ENCODE measurements at regions not wholly inside any gene's neighbourhood (a gene's known extent, or its start where the extent isn't known, plus 50 kb on each side); places are given as distances from the start of the nearest gene placed in this dataset.

GRCh38 chr2:120662046-120662445 is 73.6 kb upstream of the GLI2 start:
- H3K9me3 ChIP-seq (ENCODE audit: control insufficient read depth, low read depth, low read length): peaks cover 6% of the 10 kb centered on the region
- DNase-seq: no peak
- no peak overlapping the region for H3K23ac ChIP-seq (ENCODE audit: insufficient read length, low read depth, low read length)
- no peaks in the 10 kb centered on the region for H3K27me3 ChIP-seq (ENCODE audit: insufficient read depth, low read length)
- H3K79me1 ChIP-seq (ENCODE audit: insufficient read depth, low read depth, low read length, poor library complexity, severe bottlenecking): no peaks in the 10 kb centered on the region
- Mint-ChIP-seq H3K36me3 (ENCODE audit: insufficient read depth in 1 of 3, low read depth in 3 of 3) (peaks cover 9 to 27% (median 16%) of the 10 kb centered on the region in 3 experiments; a peak in 5 of 7 replicates), H3K4me3 (no peak overlapping the region), H3K27ac (no peak overlapping the region), H3K27me3 (ENCODE audit: low read depth) (peaks cover 87% of the 10 kb centered on the region), H3K4me1 (peaks cover 10 to 13% of the 10 kb centered on the region in 2 experiments), H3K9me3 (peaks cover 29 to 30% of the 10 kb centered on the region in 2 experiments)
- no peak overlapping the region for H3T11ph ChIP-seq (ENCODE audit: low read length)
- H2BK12ac ChIP-seq (ENCODE audit: insufficient read length, low read depth, low read length): no peak overlapping the region
- H3K27ac ChIP-seq (ENCODE audit: insufficient read length, low read depth, low read length): no peak overlapping the region
- no peak overlapping the region for H3K14ac ChIP-seq (ENCODE audit: insufficient read depth, low read length)
- H3K79me2 ChIP-seq (ENCODE audit: insufficient read depth, low read length): no peaks in the 10 kb centered on the region
- H4K8ac ChIP-seq (replicated peaks; ENCODE audit: insufficient read length, low read depth, low read length): no peak overlapping the region
- no peak for TF ChIP-seq CTCF (conservative IDR thresholded peaks at IDR 0.05)
- H3K4me2 ChIP-seq (ENCODE audit: insufficient read depth, insufficient read length, low read length): no peak overlapping the region
- no peak overlapping the region for H2BK20ac ChIP-seq (ENCODE audit: low read depth, low read length, poor library complexity, severe bottlenecking)
- H2AFZ ChIP-seq (ENCODE audit: low read length): no peak overlapping the region
- H3K56ac ChIP-seq (ENCODE audit: insufficient read length, low read depth, low read length): no peak overlapping the region
- no peak overlapping the region for H2BK5ac ChIP-seq (ENCODE audit: insufficient read length, low read length)
- H4K20me1 ChIP-seq (ENCODE audit: control insufficient read depth, insufficient read depth, insufficient read length): no peaks in the 10 kb centered on the region
- H2AK5ac ChIP-seq (ENCODE audit: insufficient read length, low read length): no peak overlapping the region
- H3K4ac ChIP-seq (ENCODE audit: low read depth, low read length): no peak overlapping the region
- H2BK120ac ChIP-seq (ENCODE audit: low read depth, low read length, poor library complexity, severe bottlenecking): no peak overlapping the region
- H4K91ac ChIP-seq (ENCODE audit: insufficient read length, low read depth, low read length): no peak overlapping the region
- no CpG with 5 or more reads among the region's 4 CpGs for WGBS (ENCODE audit: extremely low coverage, insufficient read length, low lambda C conversion rate)
- no peak overlapping the region for H3K18ac ChIP-seq (ENCODE audit: insufficient read length, low read depth, low read length)
- H2BK15ac ChIP-seq (ENCODE audit: low read depth, low read length): no peak overlapping the region
- no peak overlapping the region for H3K9ac ChIP-seq (ENCODE audit: extremely low read depth, insufficient read length, low read length)
- H3K23me2 ChIP-seq (ENCODE audit: insufficient read length, low read depth, low read length, poor library complexity, severe bottlenecking): no peaks in the 10 kb centered on the region
- H4K5ac ChIP-seq (ENCODE audit: insufficient read length, low read depth, low read length): no peak overlapping the region
- no peaks in the 10 kb centered on the region for H3K4me1 ChIP-seq (ENCODE audit: insufficient read depth, low read length)

Measured in H9 (cell line).